H1 (cell line): ENCODE measurements at regions not wholly inside any gene's neighbourhood (a gene's known extent, or its start where the extent isn't known, plus 50 kb on each side); places are given as distances from the start of the nearest gene placed in this dataset.

Experiments
- JUN ChIP-seq: IDR thresholded peaks from 2 replicates; pipeline ENCODE4 v1.6.1; 2011; ENCODE audit warnings: low read depth, mild to moderate bottlenecking, improper control_type of control experiment, low read length
- KDM1A ChIP-seq: fragments of 200-600, 300-600 bp; sonication (generic); IDR thresholded peaks from 2 replicates; pipeline ENCODE4 v1.7.1; 2016; ENCODE audit warnings: mild to moderate bottlenecking, low read length, borderline replicate concordance
- SRF ChIP-seq: IDR thresholded peaks from 2 replicates; pipeline ENCODE4 v1.6.1; 2011; ENCODE audit warnings: mild to moderate bottlenecking, low read depth, low read length, moderate library complexity

- TF ChIP-seq SRF = no peak
- no peak for TF ChIP-seq JUN
- TF ChIP-seq KDM1A = no peak
These were observed 195.8 kb upstream of the DIO3 start (continued) for GRCh38 chr14:101365329-101366158.
